MM.1S (cell line): ENCODE measurements at regions not wholly inside any gene's neighbourhood (a gene's known extent, or its start where the extent isn't known, plus 50 kb on each side); places are given as distances from the start of the nearest gene placed in this dataset.

Experiments used
- DNase-seq: peaks from one replicate; pipeline ENCODE4 v3.0.0-alpha.2; 2015
- H2AFZ ChIP-seq: fragments of 300-600 bp; sonication (generic); 2 replicates; pipeline ENCODE4 v1.6.0; 2016; ENCODE audit warnings: antibody characterized with exemption, low read length
- H3F3A ChIP-seq: fragments of 300-600 bp; sonication (generic); 2 replicates; pipeline ENCODE4 v1.6.1; 2016; ENCODE audit warnings: mild to moderate bottlenecking, antibody characterized with exemption, low read length, moderate library complexity, mixed read lengths; ENCODE audit not compliant: insufficient read depth
- H3K27ac ChIP-seq: fragments of 300-600 bp; sonication (generic); 2 replicates; pipeline ENCODE4 v1.5.1; 2016; ENCODE audit warnings: mild to moderate bottlenecking, low read length
- H3K27me3 ChIP-seq: fragments of 300-600 bp; sonication (generic); replicated peaks from 2 replicates; pipeline ENCODE4 v1.6.0; 2016; ENCODE audit warnings: low read length; ENCODE audit not compliant: insufficient read depth
- H3K36me3 ChIP-seq: fragments of 300-600 bp; sonication (generic); replicated peaks from 2 replicates; pipeline ENCODE4 v1.6.1; 2016; ENCODE audit warnings: mild to moderate bottlenecking, low read length, mixed read lengths; ENCODE audit not compliant: insufficient read depth
- H3K4me1 ChIP-seq: fragments of 300-600 bp; sonication (generic); 2 replicates; pipeline ENCODE4 v1.6.1; 2016; ENCODE audit warnings: low read length, mixed read lengths
- H3K4me2 ChIP-seq: fragments of 300-600 bp; sonication (generic); 2 replicates; pipeline ENCODE4 v1.6.0; 2016; ENCODE audit warnings: low read depth, low read length
- H3K4me3 ChIP-seq: fragments of 300-600 bp; sonication (generic); 2 replicates; pipeline ENCODE4 v1.5.1; 2016; ENCODE audit warnings: low read length, mixed read lengths
- H3K79me2 ChIP-seq: fragments of 300-600 bp; sonication (generic); 2 replicates; pipeline ENCODE4 v1.6.1; 2016; ENCODE audit warnings: mixed run types, low read length, mixed read lengths
- H3K9ac ChIP-seq: fragments of 300-600 bp; sonication (generic); 2 replicates; pipeline ENCODE4 v1.6.1; 2016; ENCODE audit warnings: low read length, mixed read lengths
- H3K9me2 ChIP-seq: fragments of 300-600 bp; sonication (generic); replicated peaks from 2 replicates; pipeline ENCODE4 v1.6.1; 2016; ENCODE audit warnings: mild to moderate bottlenecking, low read length, mixed read lengths; ENCODE audit not compliant: insufficient read depth
- H3K9me3 ChIP-seq: fragments of 300-600 bp; sonication (generic); replicated peaks from 2 replicates; pipeline ENCODE4 v1.6.1; 2016; ENCODE audit warnings: mild to moderate bottlenecking, low read length, mixed read lengths; ENCODE audit not compliant: insufficient read depth
- H4K20me1 ChIP-seq: fragments of 300-600 bp; sonication (generic); 2 replicates; pipeline ENCODE4 v1.6.1; 2016; ENCODE audit warnings: mild to moderate bottlenecking, low read length, moderate library complexity, mixed read lengths; ENCODE audit not compliant: insufficient read depth
- EZH2 ChIP-seq: fragments of 300-600 bp; sonication (generic); optimal IDR thresholded peaks from 2 replicates; pipeline ENCODE3; 2017; ENCODE audit warnings: low read depth, mild to moderate bottlenecking, antibody characterized with exemption, low read length, mixed read lengths
- EZH2phosphoT487 ChIP-seq: fragments of 300-600 bp; sonication (generic); IDR thresholded peaks from 2 replicates; pipeline ENCODE4 v1.6.1; 2018; ENCODE audit warnings: antibody characterized with exemption, low read length
- TF ChIP-seq, protein P1 (sequence below): fragments of 300-600 bp; sonication (generic); IDR thresholded peaks from 2 replicates; pipeline ENCODE4 v1.5.1; 2016; ENCODE audit warnings: antibody characterized with exemption, low read length, mixed read lengths

DNA sequence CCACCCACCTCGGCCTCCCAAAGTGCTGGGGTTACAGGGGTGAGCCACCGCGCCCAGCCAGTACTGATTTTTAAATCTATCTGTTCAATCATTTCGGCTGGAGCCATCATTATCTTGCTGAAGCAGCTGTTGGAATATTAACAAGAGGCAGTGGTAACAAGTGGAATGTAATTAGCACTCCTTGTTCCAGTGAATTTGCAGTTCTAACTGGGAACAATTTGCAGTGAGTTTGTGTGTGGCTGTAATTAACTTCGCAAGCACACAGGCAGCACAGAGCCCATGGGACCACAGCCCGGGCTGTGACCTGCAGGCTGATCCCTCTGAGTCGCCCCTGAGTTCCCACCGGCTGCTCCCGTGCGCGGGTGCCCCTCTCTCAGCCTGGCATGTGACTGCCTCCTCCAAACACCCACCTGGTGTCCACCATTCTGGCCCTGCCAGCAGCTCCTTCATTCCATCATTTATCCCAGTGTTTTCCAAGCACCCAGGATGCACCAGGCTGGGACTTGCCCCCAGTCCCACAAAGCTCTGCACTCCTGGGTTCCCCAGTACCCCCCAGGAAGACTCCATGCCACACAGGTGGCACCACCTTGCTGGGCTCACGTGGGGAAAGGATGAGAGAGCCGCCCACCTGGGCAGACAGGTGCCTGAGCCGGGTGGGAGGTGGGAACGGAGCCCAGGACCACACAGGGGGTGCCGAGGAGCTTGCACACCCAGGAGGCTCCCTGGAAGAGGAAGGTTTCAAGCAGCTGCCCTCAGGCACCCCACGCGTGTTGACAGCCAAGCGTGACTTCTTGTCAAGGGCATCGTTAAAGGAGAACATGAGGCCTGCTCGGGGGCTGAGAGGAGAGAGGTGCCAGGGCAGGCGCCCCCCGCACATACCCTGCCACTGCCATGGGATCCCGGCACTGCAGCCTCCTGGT is 75.2 kb downstream of the YTHDF1 start:
- H3K9ac ChIP-seq = no peak overlapping the region
- H3K4me2 ChIP-seq = no peak overlapping the region
- H3K79me2 ChIP-seq = no peaks in the 10 kb centered on the region
- H3K9me3 ChIP-seq = no peaks in the 10 kb centered on the region
- DNase-seq = no peak
- H4K20me1 ChIP-seq = no peaks in the 10 kb centered on the region
- H3K27ac ChIP-seq = no peak overlapping the region
- no peaks in the 10 kb centered on the region for H3K4me1 ChIP-seq
- no peaks in the 10 kb centered on the region for H3K9me2 ChIP-seq
- H3K4me3 ChIP-seq = no peak overlapping the region
- no peak for TF ChIP-seq EZH2phosphoT487
- TF ChIP-seq EZH2 = no peak
- TF ChIP-seq, protein P1, sequence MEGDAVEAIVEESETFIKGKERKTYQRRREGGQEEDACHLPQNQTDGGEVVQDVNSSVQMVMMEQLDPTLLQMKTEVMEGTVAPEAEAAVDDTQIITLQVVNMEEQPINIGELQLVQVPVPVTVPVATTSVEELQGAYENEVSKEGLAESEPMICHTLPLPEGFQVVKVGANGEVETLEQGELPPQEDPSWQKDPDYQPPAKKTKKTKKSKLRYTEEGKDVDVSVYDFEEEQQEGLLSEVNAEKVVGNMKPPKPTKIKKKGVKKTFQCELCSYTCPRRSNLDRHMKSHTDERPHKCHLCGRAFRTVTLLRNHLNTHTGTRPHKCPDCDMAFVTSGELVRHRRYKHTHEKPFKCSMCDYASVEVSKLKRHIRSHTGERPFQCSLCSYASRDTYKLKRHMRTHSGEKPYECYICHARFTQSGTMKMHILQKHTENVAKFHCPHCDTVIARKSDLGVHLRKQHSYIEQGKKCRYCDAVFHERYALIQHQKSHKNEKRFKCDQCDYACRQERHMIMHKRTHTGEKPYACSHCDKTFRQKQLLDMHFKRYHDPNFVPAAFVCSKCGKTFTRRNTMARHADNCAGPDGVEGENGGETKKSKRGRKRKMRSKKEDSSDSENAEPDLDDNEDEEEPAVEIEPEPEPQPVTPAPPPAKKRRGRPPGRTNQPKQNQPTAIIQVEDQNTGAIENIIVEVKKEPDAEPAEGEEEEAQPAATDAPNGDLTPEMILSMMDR = no peak
- no peak overlapping the region for H2AFZ ChIP-seq
- no peaks in the 10 kb centered on the region for H3F3A ChIP-seq
- H3K27me3 ChIP-seq = peaks cover 98% of the 10 kb centered on the region
- H3K36me3 ChIP-seq = no peaks in the 10 kb centered on the region

DNA sequence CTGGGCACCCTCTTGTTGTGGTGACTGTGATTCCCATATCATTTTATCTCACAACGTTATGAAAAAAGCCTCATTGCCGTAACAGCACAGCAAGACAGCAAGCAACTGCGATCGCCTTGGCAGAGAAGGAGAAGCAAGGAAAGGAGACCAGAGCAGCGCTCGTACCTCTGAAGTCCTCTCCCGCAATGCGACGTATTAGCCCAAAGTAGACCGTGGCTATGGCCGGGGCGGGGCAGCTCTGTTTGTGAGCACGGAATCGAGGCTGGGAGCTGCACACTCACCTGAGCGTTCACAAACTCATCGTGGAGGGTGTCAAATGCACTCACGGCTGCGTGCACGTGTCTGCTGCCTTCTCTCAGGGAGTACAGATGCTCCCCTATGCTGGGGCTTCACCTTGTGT is 76.1 kb downstream of the YTHDF1 start:
- H3K79me2 ChIP-seq = no peaks in the 10 kb centered on the region
- no peaks in the 10 kb centered on the region for H3K9me2 ChIP-seq
- no peaks in the 10 kb centered on the region for H3K36me3 ChIP-seq
- no peak overlapping the region for H3K4me2 ChIP-seq
- H3K9me3 ChIP-seq = no peaks in the 10 kb centered on the region
- H2AFZ ChIP-seq = no peak overlapping the region
- no peak overlapping the region for H3K27ac ChIP-seq
- TF ChIP-seq EZH2 = peak; percentile 21
- TF ChIP-seq, protein P1 = no peak
- no peak for DNase-seq
- H3K27me3 ChIP-seq = peaks cover 90% of the 10 kb centered on the region
- no peaks in the 10 kb centered on the region for H3F3A ChIP-seq
- H3K4me3 ChIP-seq = no peak overlapping the region
- H4K20me1 ChIP-seq = no peaks in the 10 kb centered on the region
- H3K4me1 ChIP-seq = no peaks in the 10 kb centered on the region
- H3K9ac ChIP-seq = no peak overlapping the region

DNA sequence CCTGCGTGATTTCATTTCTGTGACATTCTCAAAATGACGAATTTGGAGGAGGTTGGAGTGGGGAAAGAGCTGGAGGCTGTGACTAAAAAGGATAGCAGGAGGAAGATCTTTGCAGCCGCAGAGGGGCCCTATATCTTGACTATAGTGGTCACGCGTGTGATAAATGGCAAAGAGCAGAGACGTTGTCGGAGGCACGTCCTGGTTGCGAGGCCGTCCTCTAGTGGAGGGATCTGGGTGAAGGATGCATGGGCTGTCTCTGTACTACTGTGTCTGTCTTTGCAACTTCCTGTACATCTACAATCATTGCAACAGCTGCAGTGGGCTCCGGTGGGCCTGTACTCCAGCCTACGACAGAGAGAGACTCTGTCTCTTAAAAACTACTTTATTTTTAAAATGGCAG is 76.6 kb downstream of the YTHDF1 start:
- Histone ChIP-seq H3K9me3 (no peaks in the 10 kb centered on the region), H3K9ac (no peak overlapping the region), H3K4me1 (no peaks in the 10 kb centered on the region), H3F3A (no peaks in the 10 kb centered on the region), H3K36me3 (no peaks in the 10 kb centered on the region), H3K4me2 (no peak overlapping the region), H3K79me2 (no peaks in the 10 kb centered on the region), H3K27ac (no peak overlapping the region), H3K9me2 (no peaks in the 10 kb centered on the region), H2AFZ (no peak overlapping the region), H3K27me3 (peaks cover 85% of the 10 kb centered on the region), H4K20me1 (no peaks in the 10 kb centered on the region), H3K4me3 (no peak overlapping the region)
- TF ChIP-seq EZH2phosphoT487 = no peak
- DNase-seq = no peak

DNA sequence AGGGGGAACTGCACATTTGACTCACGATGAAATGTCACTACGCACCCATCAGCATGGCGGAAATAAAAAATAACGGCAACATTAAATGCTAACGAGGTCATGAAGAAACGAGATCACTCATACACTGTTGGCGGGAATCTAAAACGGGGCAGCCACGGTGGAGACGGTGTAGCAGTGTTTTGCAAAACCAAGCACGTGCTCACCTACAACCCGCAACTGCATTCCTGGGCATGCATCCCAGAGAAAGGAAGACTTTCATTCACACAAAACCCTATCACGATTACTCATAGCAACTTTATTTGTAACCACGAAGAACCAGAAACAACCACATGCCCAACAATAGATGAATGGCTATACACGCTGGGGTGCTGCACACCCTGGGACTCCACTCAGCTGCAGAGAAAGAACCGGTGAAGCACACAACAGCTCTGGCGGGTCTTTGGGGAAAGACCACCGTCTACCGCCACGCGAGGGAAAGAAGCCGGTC is 77.0 kb downstream of the YTHDF1 start:
- H3F3A ChIP-seq = no peaks in the 10 kb centered on the region
- H3K36me3 ChIP-seq = no peaks in the 10 kb centered on the region
- H3K27ac ChIP-seq = no peak overlapping the region
- H3K27me3 ChIP-seq = peaks cover 81% of the 10 kb centered on the region
- TF ChIP-seq EZH2 (peak; percentile 69), EZH2phosphoT487 (no peak)
- no peaks in the 10 kb centered on the region for H3K9me2 ChIP-seq
- no peaks in the 10 kb centered on the region for H3K4me1 ChIP-seq
- H3K4me3 ChIP-seq = no peak overlapping the region
- H3K9ac ChIP-seq = no peak overlapping the region
- no peak overlapping the region for H3K4me2 ChIP-seq
- DNase-seq = no peak
- H3K9me3 ChIP-seq = no peaks in the 10 kb centered on the region
- no peaks in the 10 kb centered on the region for H4K20me1 ChIP-seq
- H3K79me2 ChIP-seq = no peaks in the 10 kb centered on the region
- H2AFZ ChIP-seq = no peak overlapping the region
